Keratinocyte (primary cell): ENCODE measurements at regions not wholly inside any gene's neighbourhood (a gene's known extent, or its start where the extent isn't known, plus 50 kb on each side); places are given as distances from the start of the nearest gene placed in this dataset.

Source experiments
- CTCF ChIP-seq, 3 experiments: IDR thresholded peaks in 1 of 3; conservative IDR thresholded peaks in 1 of 3; optimal IDR thresholded peaks in 1 of 3; 2 replicates in 2 of 3; 3 replicates in 1 of 3; pipeline versions ENCODE3 to v1.5.1; 2011; ENCODE audit warnings: low read length in 3 of 3, mild to moderate bottlenecking in 3 of 3, moderate library complexity in 2 of 3, control low read depth in 1 of 3, inconsistent platforms in 1 of 3; ENCODE audit not compliant: insufficient read depth in 2 of 3; ENCODE audit errors: extremely low read depth in 1 of 3
- EZH2 ChIP-seq: IDR thresholded peaks from one replicate; pipeline ENCODE4 v1.6.1; 2012; ENCODE audit warnings: inconsistent platforms, mild to moderate bottlenecking, low read length, moderate library complexity

- TF ChIP-seq CTCF (optimal IDR thresholded peaks at IDR 0.05 in 1 of 3, IDR thresholded peaks at IDR 0.05 in 1 of 3, conservative IDR thresholded peaks at IDR 0.05 in 1 of 3; ENCODE audit: extremely low read depth in 1 of 3, insufficient read depth in 2 of 3, low read length in 3 of 3) (no peak), EZH2 (no peak)
Measured at GRCh38 chr11:47918882-47919495, 61.4 kb upstream of the PTPRJ start.
